HL-60 (cell line): ENCODE measurements at regions not wholly inside any gene's neighbourhood (a gene's known extent, or its start where the extent isn't known, plus 50 kb on each side); places are given as distances from the start of the nearest gene placed in this dataset.

ENCODE experiments used
- CTCF ChIP-seq: IDR thresholded peaks from one replicate; pipeline ENCODE4 v1.5.1; 2011; ENCODE audit warnings: low read length, control low read depth, inconsistent platforms; ENCODE audit not compliant: insufficient read depth
- GABPA ChIP-seq: IDR thresholded peaks from 2 replicates; pipeline ENCODE4 v1.6.1; 2012; ENCODE audit warnings: low read depth
- POLR2AphosphoS5 ChIP-seq: IDR thresholded peaks from 2 replicates; pipeline ENCODE4 v1.6.1; 2012; ENCODE audit warnings: low read depth

GRCh38 chr21:17422931-17423330 is 89.9 kb upstream of the CXADR start:
- no peak for TF ChIP-seq CTCF
- no peak for TF ChIP-seq POLR2AphosphoS5
- TF ChIP-seq GABPA, result no peak
